ENCODE measurements at regions not wholly inside any gene's neighbourhood (a gene's known extent, or its start where the extent isn't known, plus 50 kb on each side); places are given as distances from the start of the nearest gene placed in this dataset.

DNA sequence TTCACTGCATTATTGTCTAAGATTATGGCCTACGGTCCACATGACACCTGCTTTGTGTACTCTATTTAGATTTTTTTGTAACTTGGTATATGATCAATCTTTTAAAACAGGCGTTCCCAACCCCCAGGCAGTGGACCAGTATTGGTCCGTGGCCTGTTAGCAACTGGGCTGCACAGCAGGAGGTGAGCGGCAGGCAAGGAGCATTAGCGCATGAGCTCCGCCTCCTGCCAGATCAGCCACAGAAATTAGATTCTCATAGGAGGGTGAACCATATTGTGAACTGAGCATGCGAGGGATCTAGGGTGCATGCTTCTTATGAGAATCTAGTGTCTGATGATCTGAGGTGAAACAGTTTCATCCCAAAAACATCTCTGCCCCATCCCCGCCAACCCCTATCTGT is 228.4 kb upstream of the NR5A2 start:
- TF ChIP-seq, protein P1, sequence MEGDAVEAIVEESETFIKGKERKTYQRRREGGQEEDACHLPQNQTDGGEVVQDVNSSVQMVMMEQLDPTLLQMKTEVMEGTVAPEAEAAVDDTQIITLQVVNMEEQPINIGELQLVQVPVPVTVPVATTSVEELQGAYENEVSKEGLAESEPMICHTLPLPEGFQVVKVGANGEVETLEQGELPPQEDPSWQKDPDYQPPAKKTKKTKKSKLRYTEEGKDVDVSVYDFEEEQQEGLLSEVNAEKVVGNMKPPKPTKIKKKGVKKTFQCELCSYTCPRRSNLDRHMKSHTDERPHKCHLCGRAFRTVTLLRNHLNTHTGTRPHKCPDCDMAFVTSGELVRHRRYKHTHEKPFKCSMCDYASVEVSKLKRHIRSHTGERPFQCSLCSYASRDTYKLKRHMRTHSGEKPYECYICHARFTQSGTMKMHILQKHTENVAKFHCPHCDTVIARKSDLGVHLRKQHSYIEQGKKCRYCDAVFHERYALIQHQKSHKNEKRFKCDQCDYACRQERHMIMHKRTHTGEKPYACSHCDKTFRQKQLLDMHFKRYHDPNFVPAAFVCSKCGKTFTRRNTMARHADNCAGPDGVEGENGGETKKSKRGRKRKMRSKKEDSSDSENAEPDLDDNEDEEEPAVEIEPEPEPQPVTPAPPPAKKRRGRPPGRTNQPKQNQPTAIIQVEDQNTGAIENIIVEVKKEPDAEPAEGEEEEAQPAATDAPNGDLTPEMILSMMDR (IDR thresholded peaks at IDR 0.05), result no peak
- TF ChIP-seq POLR2A (IDR thresholded peaks at IDR 0.05), result no peak

DNA sequence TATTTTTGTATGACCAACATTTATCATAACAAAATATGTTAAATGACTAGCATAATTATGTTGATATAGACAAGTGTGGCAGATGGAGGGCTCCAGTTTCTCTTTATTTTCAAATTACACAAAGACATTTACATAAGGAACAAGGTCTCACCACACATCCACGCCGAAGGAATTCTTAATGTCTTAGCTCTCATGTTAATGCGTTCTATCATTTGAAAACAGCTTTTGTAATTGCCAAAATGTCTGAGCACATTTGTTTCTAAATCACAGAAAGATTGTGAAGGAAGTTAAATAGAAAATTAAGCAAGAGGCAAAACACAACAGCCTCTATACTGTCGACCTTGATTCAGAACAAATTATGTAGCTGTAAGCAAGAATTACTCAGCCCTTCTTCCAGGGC is 223.0 kb upstream of the NR5A2 start:
- Histone ChIP-seq H3K4me3 (no peak overlapping the region), H3K4me1 (no peaks in the 10 kb centered on the region), H3K27ac (no peak overlapping the region), H3K36me3 (no peaks in the 10 kb centered on the region), H3K9me3 (no peaks in the 10 kb centered on the region), H3K27me3 (no peaks in the 10 kb centered on the region)
- DNase-seq, result no peak
- TF ChIP-seq, protein P1 (IDR thresholded peaks at IDR 0.05), result no peak
- no peak for TF ChIP-seq POLR2A (IDR thresholded peaks at IDR 0.05)

More for the DNA sequence above, 228.4 kb upstream of the NR5A2 start:
- Histone ChIP-seq H3K4me3 (no peak overlapping the region), H3K4me1 (no peaks in the 10 kb centered on the region), H3K9me3 (no peaks in the 10 kb centered on the region), H3K27ac (no peak overlapping the region), H3K36me3 (no peaks in the 10 kb centered on the region), H3K27me3 (no peaks in the 10 kb centered on the region)
- no peak for DNase-seq

DNA sequence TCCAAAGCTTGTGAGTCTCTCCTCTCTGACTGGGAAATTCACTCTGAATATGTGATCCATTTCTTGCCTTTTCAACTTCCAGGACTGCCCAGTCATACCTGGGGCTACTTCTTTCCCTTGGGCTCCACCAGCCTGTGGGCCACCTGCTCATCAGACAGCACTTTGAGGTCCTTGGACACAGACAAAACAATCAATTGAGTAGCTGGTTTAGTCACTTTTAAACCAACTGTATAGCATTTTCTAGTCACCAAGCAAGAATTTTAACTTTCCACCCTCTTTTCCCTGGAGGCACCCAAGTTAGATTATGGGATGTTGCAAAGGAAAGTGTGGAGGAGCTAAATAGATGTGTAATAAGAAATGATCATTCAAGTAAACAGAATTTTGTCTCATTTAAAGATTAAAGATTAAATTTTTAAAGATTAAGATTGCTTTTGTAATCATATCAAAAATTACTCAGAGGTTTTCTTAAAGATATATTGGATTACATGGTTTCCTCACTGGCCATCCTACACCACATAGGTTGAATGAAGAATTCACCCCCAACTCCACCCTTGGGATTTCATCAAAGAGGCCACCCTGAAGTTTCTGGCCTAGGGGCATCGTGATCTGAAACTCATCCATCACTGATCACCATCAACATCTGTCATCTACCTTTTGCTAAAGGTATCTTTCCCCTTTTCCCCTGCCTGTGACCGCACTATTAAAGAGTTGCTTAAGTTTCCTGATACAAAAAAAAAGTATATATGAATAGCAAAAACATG is 219.2 kb upstream of the NR5A2 start:
- H3K27me3 ChIP-seq, result no peaks in the 10 kb centered on the region
- no peak overlapping the region for H3K27ac ChIP-seq
- no peaks in the 10 kb centered on the region for H3K4me1 ChIP-seq
- H3K36me3 ChIP-seq, result no peaks in the 10 kb centered on the region
- TF ChIP-seq, protein P1 (IDR thresholded peaks at IDR 0.05), result no peak
- no peak overlapping the region for H3K4me3 ChIP-seq
- H3K9me3 ChIP-seq, result no peaks in the 10 kb centered on the region
- DNase-seq, result no peak

DNA sequence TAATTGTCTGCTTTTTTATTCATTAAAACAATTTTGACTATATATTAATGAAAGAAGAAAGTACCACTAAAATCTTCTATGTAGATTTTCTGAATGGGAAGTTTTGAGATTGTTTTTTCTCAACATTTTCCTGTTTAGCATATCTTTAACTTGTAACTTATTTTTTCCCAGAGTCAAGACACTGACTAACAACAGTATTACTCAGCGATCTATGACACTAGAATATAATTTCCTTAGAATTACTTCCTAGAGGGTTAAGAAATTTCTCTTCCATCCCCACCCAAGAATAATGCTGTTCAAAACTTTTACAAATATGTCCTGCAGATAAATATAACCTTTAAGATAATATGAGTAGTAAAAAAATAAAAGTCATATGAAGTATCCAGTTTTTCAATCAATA is 218.2 kb upstream of the NR5A2 start:
- H3K4me3 ChIP-seq, result no peak overlapping the region
- no peaks in the 10 kb centered on the region for H3K27me3 ChIP-seq
- no peak for DNase-seq
- TF ChIP-seq POLR2A (IDR thresholded peaks at IDR 0.05), result no peak
- TF ChIP-seq, protein P1 (IDR thresholded peaks at IDR 0.05), result no peak
- H3K27ac ChIP-seq, result no peak overlapping the region
- H3K36me3 ChIP-seq, result no peaks in the 10 kb centered on the region
- no peaks in the 10 kb centered on the region for H3K9me3 ChIP-seq
- no peaks in the 10 kb centered on the region for H3K4me1 ChIP-seq

DNA sequence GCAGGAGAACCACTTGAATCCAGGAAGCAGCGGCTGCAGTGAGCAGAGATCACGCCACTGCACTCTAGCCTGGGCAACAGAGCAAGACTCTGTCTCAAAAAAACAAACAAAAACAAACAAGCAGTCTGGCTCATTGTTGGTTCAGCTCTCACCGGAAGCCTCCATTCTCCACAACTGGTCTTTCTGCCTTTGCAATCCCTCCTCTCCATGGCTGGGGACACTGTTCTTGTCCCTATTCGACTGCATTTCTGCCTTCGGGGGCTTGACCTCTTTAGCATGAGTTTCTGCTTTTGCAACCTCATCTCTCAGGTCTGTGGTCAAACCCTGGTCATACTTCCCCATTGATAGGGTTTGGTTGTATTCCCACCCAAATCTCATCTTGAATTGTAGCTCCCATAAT is 216.3 kb upstream of the NR5A2 start:
- H3K27me3 ChIP-seq, result no peaks in the 10 kb centered on the region
- no peaks in the 10 kb centered on the region for H3K4me1 ChIP-seq
- TF ChIP-seq, protein P1 (IDR thresholded peaks at IDR 0.05), result no peak
- no peak for TF ChIP-seq POLR2A (IDR thresholded peaks at IDR 0.05)
- no peak overlapping the region for H3K4me3 ChIP-seq
- DNase-seq, result no peak
- no peaks in the 10 kb centered on the region for H3K9me3 ChIP-seq
- H3K36me3 ChIP-seq, result no peaks in the 10 kb centered on the region
- no peak overlapping the region for H3K27ac ChIP-seq

DNA sequence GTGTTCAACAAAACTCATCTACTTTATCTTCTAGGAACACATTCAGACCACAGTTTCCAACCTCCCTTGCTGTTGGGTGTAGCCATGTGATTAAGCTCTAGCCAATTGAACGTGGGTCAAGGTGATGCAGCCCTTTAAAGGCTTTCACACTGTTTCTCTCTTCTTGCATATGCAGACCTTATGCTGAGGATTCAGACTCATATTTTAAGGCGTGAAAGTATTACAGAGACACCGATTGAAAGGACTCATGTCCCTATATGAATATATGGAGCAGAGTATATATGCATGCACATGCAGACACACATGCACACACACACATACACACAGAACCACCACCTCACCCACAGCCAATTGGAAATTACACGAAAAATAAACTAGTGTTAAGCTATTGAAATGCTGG is 214.3 kb upstream of the NR5A2 start:
- H3K9me3 ChIP-seq, result no peaks in the 10 kb centered on the region
- TF ChIP-seq, protein P1 (IDR thresholded peaks at IDR 0.05), result no peak
- TF ChIP-seq POLR2A (IDR thresholded peaks at IDR 0.05), result no peak
- DNase-seq, result no peak
- no peaks in the 10 kb centered on the region for H3K36me3 ChIP-seq
- no peaks in the 10 kb centered on the region for H3K27me3 ChIP-seq
- H3K4me3 ChIP-seq, result no peak overlapping the region
- no peak overlapping the region for H3K27ac ChIP-seq
- H3K4me1 ChIP-seq, result no peaks in the 10 kb centered on the region

Data from Peyer's patch (tissue), 4 donors.